HG03060 (cell line): ENCODE measurements at regions not wholly inside any gene's neighbourhood (a gene's known extent, or its start where the extent isn't known, plus 50 kb on each side); places are given as distances from the start of the nearest gene placed in this dataset.
"Not testable (repeated sequence)": the region's sequence is repeated elsewhere in the genome, so short reads cannot be mapped to it uniquely, and the experiment has no call there.

ENCODE experiments used
- ATAC-seq: cut with Tn5 transposase; IDR thresholded peaks from one replicate; pipeline ENCODE4 v1.9.1; 2021; ENCODE audit warnings: low read depth, moderate number of reproducible peaks; ENCODE audit not compliant: unreplicated experiment

DNA sequence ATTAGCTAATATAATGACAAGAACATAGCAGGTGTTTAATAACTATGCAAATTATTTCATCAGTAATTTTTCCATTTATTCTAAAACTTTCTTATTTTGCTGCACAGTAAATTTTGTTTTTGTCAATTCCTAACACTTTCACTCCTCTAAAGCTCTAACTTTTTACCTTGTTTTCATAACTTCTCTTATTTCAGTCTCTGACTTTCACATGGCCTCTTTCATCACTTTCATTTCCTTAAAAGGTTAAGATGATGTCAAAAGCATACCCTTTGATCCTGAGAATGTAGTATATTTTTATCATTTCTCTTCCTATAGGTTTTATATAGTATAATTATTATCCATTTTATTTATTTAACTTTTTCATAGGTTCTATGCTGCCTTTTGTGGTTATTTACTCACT, 1325.8 kb upstream of the ALCAM start:
- ATAC-seq: peak; percentile 82

GRCh38 chr3:104043001-104043543, 1323.6 kb upstream of the ALCAM start:
- not testable (repeated sequence) for ATAC-seq

DNA sequence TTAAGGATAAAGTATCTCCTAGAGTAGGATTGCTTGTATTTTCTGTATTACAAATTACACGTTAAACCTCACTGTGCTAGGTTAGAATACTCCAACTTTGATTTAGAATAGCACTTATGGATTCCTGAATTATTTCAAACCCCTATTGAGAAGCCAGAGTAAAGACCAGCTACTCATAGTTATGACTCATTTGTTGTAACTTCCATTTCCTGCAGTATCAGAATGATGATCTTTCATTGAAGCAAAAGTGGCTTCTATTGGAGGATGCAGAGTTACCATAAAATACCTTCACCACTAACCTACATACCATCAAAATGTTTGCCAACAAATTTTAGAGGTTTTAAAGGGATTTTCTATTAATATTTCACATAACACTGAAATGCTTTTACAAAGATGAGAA, 1322.7 kb upstream of the ALCAM start:
- ATAC-seq: no peak

DNA sequence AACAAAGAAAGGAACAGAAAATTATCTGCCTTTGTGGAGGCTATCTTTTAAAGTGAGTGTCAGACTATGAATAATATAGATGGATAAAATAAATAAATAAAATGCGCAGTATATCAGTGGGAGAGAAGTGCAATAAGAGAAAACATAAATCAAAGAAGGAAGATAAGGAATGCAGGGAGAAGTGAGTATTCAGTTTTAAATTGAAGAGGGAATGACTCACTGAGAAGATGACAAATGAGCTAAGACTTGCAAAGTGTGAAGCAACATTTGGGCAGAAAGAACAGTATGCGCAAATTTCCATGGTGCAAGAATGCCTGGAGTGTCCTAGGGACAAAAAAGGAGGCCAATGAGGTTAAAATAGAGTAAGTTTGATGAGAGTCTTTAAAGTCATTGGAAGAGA, 1300.1 kb upstream of the ALCAM start:
- ATAC-seq: no peak

DNA sequence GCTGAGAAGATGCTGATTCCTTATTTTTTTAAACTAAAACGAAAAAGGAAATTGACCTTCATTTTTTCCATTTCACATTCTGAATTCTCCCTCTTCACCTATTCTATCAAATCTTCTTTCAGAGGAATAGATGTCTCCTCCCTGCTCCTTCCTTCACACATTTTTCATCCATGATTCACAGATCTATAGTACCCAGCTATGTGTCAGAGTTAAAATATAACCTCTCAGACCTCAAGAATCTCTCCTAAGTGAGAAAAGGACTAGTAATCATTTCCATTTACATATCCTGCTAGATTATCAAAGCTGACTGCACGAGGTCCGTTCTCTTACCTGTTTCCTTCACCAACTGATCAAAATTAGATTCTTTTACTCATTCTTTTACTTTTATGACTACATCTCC, 1297.6 kb upstream of the ALCAM start:
- ATAC-seq: no peak

DNA sequence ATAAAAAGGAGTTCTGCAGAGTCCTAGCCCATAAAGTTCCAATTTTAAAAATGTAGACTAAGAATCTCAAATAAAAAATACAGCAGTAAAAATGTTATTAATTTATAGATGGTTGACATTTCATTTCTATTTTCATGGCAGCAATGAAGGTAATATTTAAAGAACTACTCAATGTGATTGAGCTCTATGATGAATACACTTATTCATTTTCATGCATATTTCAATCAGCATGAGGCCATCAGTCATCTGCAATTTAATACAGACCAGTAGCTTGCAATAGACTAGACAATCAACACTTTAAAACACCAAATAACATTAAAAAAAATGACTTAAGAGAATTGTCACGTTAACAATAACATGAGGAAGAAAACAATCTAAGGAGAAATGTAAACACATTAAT, 1295.8 kb upstream of the ALCAM start:
- no peak for ATAC-seq

DNA sequence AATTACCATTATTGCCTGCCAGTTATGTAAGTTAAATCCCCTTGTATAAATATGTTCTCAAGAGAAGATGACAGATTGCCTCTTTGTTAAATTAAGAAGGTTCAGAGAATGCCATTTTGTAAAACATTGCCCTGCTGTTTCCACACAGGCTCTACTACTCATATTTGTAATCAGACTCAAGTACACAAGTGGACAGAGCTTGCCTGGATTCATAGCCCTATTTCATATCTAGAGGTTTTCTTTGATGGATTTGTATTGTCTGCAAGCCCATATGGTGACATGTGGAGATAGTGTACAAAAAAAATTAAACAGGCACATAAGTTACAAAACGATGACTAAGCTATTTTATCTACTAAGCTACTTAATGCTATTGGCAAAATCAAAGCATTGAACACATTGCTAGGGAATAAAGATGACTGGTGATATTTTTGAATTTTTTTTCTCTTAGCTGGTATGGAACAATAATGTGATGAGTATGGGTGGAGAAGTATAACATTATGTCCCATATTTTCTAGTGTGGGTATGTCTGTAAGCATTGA, 1286.6 kb upstream of the ALCAM start:
- ATAC-seq: no peak

GRCh38 chr3:104088738-104089137, 1278.0 kb upstream of the ALCAM start:
- no peak for ATAC-seq

- ATAC-seq: not testable (repeated sequence)
Observed at GRCh38 chr3:104089987-104090386, 1276.7 kb upstream of the ALCAM start.

DNA sequence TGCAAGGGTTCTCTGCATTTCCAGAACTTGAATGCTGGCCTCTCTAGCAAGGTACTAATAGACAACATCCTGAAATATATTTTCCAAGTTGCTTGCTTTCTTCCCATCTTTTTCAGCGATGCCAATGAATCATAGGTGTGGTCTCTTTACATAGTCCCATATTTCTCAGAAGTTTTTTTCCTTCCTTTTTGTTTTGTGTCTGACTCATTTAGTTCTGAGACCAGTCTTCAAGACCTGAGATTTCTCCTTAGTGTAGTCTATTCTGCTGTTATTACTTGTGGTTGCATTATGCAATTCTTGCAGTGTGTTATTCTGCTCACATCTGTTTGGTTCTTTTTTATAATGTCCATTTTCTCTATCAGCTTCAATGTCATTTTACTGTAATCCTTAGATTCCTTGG, 1265.0 kb upstream of the ALCAM start:
- no peak for ATAC-seq

DNA sequence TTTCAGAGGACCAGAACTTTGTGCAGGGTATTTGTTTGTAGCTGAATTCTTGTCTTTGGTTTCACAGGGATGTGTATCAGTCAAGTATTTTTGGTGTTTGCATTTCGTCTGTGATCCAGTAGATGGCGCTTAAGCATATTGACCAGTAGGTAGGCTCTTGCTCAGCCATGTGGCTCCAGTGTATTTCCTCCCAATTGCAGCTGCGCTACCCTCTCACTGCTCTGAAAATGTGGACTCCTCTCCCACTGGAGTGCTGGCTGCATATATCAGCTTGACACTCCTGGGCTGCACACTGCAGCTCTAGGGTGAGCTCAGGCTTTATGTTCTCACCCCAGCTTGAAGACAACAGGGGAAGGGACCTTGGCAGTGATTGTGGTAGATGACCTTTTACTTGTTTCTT, 1264.3 kb upstream of the ALCAM start:
- ATAC-seq: peak; percentile 75

DNA sequence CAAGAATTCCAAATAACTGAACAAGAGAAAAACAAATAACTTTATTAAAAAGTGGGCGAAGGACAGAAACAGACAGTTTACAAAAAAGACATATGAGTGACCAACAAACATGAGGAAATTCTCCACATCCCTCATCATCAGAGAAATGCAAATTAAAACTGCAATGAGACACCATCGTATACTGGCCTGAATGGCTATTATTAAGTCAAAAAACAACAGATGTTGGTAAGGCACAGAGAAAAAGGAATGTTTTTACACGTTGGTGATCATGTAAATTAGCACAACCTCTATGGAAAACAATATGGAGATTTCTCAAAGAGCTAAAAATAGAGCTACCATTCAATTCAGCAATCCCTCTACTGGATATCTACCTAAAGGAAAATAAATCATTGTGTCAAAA, 1260.4 kb upstream of the ALCAM start:
- no peak for ATAC-seq

- no peak for ATAC-seq
Observed at GRCh38 chr3:104108522-104108921, 1258.2 kb upstream of the ALCAM start.

GRCh38 chr3:104126463-104126862, 1240.2 kb upstream of the ALCAM start:
- ATAC-seq: no peak

GRCh38 chr3:104126864-104127553, 1239.7 kb upstream of the ALCAM start:
- no peak for ATAC-seq

- no peak for ATAC-seq
Observed at GRCh38 chr3:104127830-104128229, 1238.9 kb upstream of the ALCAM start.

DNA sequence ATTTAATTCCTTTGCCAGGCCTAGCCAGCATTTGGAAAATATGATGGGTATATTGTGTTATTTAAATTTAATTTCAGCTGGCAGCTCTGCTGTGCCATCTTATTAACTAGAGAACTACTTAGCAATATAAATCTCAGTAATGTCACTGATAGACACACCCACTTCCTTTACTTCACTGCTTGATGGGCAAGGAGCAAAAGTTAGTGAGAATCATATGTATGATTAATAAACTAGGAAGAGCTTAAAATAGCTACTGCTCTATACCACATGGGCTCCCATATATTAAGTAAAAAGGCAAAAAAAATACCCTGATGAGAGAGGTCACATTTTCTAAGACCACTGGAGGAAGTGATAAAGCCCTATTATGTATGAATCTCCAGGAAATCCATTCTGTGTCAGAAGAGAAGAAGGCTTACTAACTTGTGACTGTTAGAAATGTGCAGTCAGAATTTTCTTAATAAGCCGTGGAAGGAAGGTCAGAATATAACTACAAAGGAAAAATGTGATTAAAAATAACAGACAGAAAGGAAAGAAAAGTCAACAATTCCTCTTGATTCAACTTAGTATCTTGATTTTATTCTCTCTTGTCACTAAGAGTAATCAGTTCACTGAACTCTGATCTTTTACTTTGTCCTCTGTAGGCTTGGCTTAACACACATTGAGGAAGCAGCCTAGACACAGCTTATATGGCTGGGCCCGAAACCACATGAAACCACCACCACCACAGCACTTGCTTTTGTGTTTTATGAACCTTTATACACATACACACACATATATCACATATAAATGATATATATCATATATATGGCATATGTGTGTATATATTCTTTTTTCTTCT, 1233.9 kb upstream of the ALCAM start:
- ATAC-seq: no peak

GRCh38 chr3:104133630-104134029, 1233.1 kb upstream of the ALCAM start:
- no peak for ATAC-seq

- ATAC-seq: no peak
Observed at GRCh38 chr3:104137116-104137515, 1229.6 kb upstream of the ALCAM start.

GRCh38 chr3:104145164-104145563, 1221.5 kb upstream of the ALCAM start:
- ATAC-seq: no peak

DNA sequence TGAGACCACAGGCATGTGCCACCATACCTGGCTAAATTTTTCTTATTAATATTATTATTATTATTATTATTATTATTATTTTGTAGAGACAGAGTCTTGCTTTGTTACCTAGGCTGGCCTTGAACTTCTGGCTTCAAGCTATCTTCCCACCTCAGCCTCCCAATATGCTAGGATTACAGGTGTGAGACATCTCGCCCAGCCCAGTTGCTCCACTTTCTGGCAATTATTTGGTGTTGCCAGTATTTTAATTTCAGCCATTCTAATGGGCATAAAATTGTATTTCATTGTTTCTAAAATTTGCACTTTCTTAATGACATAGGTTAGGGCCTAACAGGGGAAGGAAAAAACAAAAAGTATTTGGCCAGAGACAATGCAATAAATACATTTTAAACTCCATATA, 1217.6 kb upstream of the ALCAM start:
- no peak for ATAC-seq
